ENCODE measurements at regions not wholly inside any gene's neighbourhood (a gene's known extent, or its start where the extent isn't known, plus 50 kb on each side); places are given as distances from the start of the nearest gene placed in this dataset.
A peak's percentile ranks its signal among the peaks of the same experiment; 100 is the strongest.

- Histone ChIP-seq H3K27me3 (ENCODE audit: control insufficient read depth in 3 of 3, insufficient read depth in 3 of 3, low read length in 3 of 3) (peaks cover 0 to 8% (median 0%) of the 10 kb centered on the region in 3 donors), H3K36me3 (ENCODE audit: control insufficient read depth in 3 of 3, insufficient read depth in 3 of 3, low read length in 3 of 3) (no peaks in the 10 kb centered on the region), H3K9me3 (ENCODE audit: control insufficient read depth in 3 of 3, low read length in 3 of 3) (no peaks in the 10 kb centered on the region), H3K4me1 (ENCODE audit: control insufficient read depth in 3 of 3, insufficient read depth in 3 of 3, low read length in 3 of 3) (peaks cover 6 to 8% (median 7%) of the 10 kb centered on the region in 3 donors), H3K27ac (ENCODE audit: low read depth, low read length) (no peak overlapping the region), H3K4me3 (ENCODE audit: low read length in 3 of 3) (no peak overlapping the region), H3K9ac (ENCODE audit: low read depth in 1 of 3, low read length in 3 of 3) (no peak overlapping the region)
Observed at GRCh38 chr6:167695831-167696230, 130.9 kb upstream of the AFDN start.

GRCh38 chr6:167696296-167696695 lies 130.4 kb upstream of the AFDN start:
- Histone ChIP-seq H3K9me3 (ENCODE audit: control insufficient read depth in 3 of 3, low read length in 3 of 3) (no peaks in the 10 kb centered on the region), H3K27me3 (ENCODE audit: control insufficient read depth in 3 of 3, insufficient read depth in 3 of 3, low read length in 3 of 3) (peaks cover 0 to 8% (median 0%) of the 10 kb centered on the region in 3 donors), H3K4me1 (ENCODE audit: control insufficient read depth in 3 of 3, insufficient read depth in 3 of 3, low read length in 3 of 3) (peaks cover 6 to 8% (median 7%) of the 10 kb centered on the region in 3 donors), H3K27ac (ENCODE audit: low read depth, low read length) (no peak overlapping the region), H3K4me3 (ENCODE audit: low read length in 3 of 3) (no peak overlapping the region), H3K9ac (ENCODE audit: low read depth in 1 of 3, low read length in 3 of 3) (no peak overlapping the region), H3K36me3 (ENCODE audit: control insufficient read depth in 3 of 3, insufficient read depth in 3 of 3, low read length in 3 of 3) (no peaks in the 10 kb centered on the region)

- no peaks in the 10 kb centered on the region for H3K9me3 ChIP-seq (ENCODE audit: control insufficient read depth in 3 of 3, low read length in 3 of 3)
- H3K27me3 ChIP-seq (ENCODE audit: control insufficient read depth in 3 of 3, insufficient read depth in 3 of 3, low read length in 3 of 3), result peaks cover 0 to 8% (median 0%) of the 10 kb centered on the region in 3 donors
- no peak overlapping the region for H3K4me3 ChIP-seq (ENCODE audit: low read length in 3 of 3)
- no peaks in the 10 kb centered on the region for H3K36me3 ChIP-seq (ENCODE audit: control insufficient read depth in 3 of 3, insufficient read depth in 3 of 3, low read length in 3 of 3)
- H3K27ac ChIP-seq (ENCODE audit: low read depth, low read length), result no peak overlapping the region
- peaks cover 6 to 8% (median 7%) of the 10 kb centered on the region in 3 donors for H3K4me1 ChIP-seq (ENCODE audit: control insufficient read depth in 3 of 3, insufficient read depth in 3 of 3, low read length in 3 of 3)
- no peak overlapping the region for H3K9ac ChIP-seq (ENCODE audit: low read depth in 1 of 3, low read length in 3 of 3)
Observed at GRCh38 chr6:167697316-167697715, 129.4 kb upstream of the AFDN start.

GRCh38 chr6:167698540-167698939 lies 128.2 kb upstream of the AFDN start:
- H3K9me3 ChIP-seq (ENCODE audit: control insufficient read depth in 3 of 3, low read length in 3 of 3), result no peaks in the 10 kb centered on the region
- H3K9ac ChIP-seq (ENCODE audit: low read depth in 1 of 3, low read length in 3 of 3), result no peak overlapping the region
- no peak overlapping the region for H3K4me3 ChIP-seq (ENCODE audit: low read length in 3 of 3)
- no peaks in the 10 kb centered on the region for H3K36me3 ChIP-seq (ENCODE audit: control insufficient read depth in 3 of 3, insufficient read depth in 3 of 3, low read length in 3 of 3)
- H3K4me1 ChIP-seq (ENCODE audit: control insufficient read depth in 3 of 3, insufficient read depth in 3 of 3, low read length in 3 of 3), result peaks cover 6 to 8% (median 7%) of the 10 kb centered on the region in 3 donors
- H3K27me3 ChIP-seq (ENCODE audit: control insufficient read depth in 3 of 3, insufficient read depth in 3 of 3, low read length in 3 of 3), result peaks cover 0 to 8% (median 0%) of the 10 kb centered on the region in 3 donors
- H3K27ac ChIP-seq (ENCODE audit: low read depth, low read length), result no peak overlapping the region

GRCh38 chr6:167699141-167699931 lies 127.4 kb upstream of the AFDN start:
- Histone ChIP-seq H3K4me3 (ENCODE audit: low read length in 3 of 3) (peak overlapping the region in 1 of 3 donors; percentile 41), H3K36me3 (ENCODE audit: control insufficient read depth in 3 of 3, insufficient read depth in 3 of 3, low read length in 3 of 3) (no peaks in the 10 kb centered on the region)

GRCh38 chr6:167700199-167700598 lies 126.5 kb upstream of the AFDN start:
- peaks cover 0 to 8% (median 0%) of the 10 kb centered on the region in 3 donors for H3K27me3 ChIP-seq (ENCODE audit: control insufficient read depth in 3 of 3, insufficient read depth in 3 of 3, low read length in 3 of 3)
- peak overlapping the region in 1 of 3 donors; percentile 5 for H3K9ac ChIP-seq (ENCODE audit: low read depth in 1 of 3, low read length in 3 of 3)
- H3K36me3 ChIP-seq (ENCODE audit: control insufficient read depth in 3 of 3, insufficient read depth in 3 of 3, low read length in 3 of 3), result no peaks in the 10 kb centered on the region
- peaks cover 6 to 8% (median 7%) of the 10 kb centered on the region in 3 donors for H3K4me1 ChIP-seq (ENCODE audit: control insufficient read depth in 3 of 3, insufficient read depth in 3 of 3, low read length in 3 of 3)
- no peak overlapping the region for H3K4me3 ChIP-seq (ENCODE audit: low read length in 3 of 3)
- H3K27ac ChIP-seq (ENCODE audit: low read depth, low read length), result peak overlapping the region; percentile 31
- H3K9me3 ChIP-seq (ENCODE audit: control insufficient read depth in 3 of 3, low read length in 3 of 3), result no peaks in the 10 kb centered on the region

More at GRCh38 chr6:167699141-167699931, 127.4 kb upstream of the AFDN start:
- H3K9ac ChIP-seq (ENCODE audit: low read depth in 1 of 3, low read length in 3 of 3), result peak overlapping the region in 2 of 3 donors; percentile 33 to 43
- peaks cover 0 to 8% (median 0%) of the 10 kb centered on the region in 3 donors for H3K27me3 ChIP-seq (ENCODE audit: control insufficient read depth in 3 of 3, insufficient read depth in 3 of 3, low read length in 3 of 3)
- no peaks in the 10 kb centered on the region for H3K9me3 ChIP-seq (ENCODE audit: control insufficient read depth in 3 of 3, low read length in 3 of 3)
- peak overlapping the region; percentile 31 for H3K27ac ChIP-seq (ENCODE audit: low read depth, low read length)
- H3K4me1 ChIP-seq (ENCODE audit: control insufficient read depth in 3 of 3, insufficient read depth in 3 of 3, low read length in 3 of 3), result peaks cover 6 to 8% (median 7%) of the 10 kb centered on the region in 3 donors

- Histone ChIP-seq H3K4me1 (ENCODE audit: control insufficient read depth in 3 of 3, insufficient read depth in 3 of 3, low read length in 3 of 3) (peaks cover 6 to 8% (median 7%) of the 10 kb centered on the region in 3 donors), H3K27me3 (ENCODE audit: control insufficient read depth in 3 of 3, insufficient read depth in 3 of 3, low read length in 3 of 3) (peaks cover 0 to 8% (median 0%) of the 10 kb centered on the region in 3 donors), H3K9ac (ENCODE audit: low read depth in 1 of 3, low read length in 3 of 3) (no peak overlapping the region), H3K27ac (ENCODE audit: low read depth, low read length) (no peak overlapping the region), H3K9me3 (ENCODE audit: control insufficient read depth in 3 of 3, low read length in 3 of 3) (no peaks in the 10 kb centered on the region), H3K4me3 (ENCODE audit: low read length in 3 of 3) (no peak overlapping the region), H3K36me3 (ENCODE audit: control insufficient read depth in 3 of 3, insufficient read depth in 3 of 3, low read length in 3 of 3) (no peaks in the 10 kb centered on the region)
Observed at GRCh38 chr6:167701010-167701409, 125.7 kb upstream of the AFDN start.

- Histone ChIP-seq H3K4me3 (ENCODE audit: low read length in 3 of 3) (no peak overlapping the region), H3K9ac (ENCODE audit: low read depth in 1 of 3, low read length in 3 of 3) (no peak overlapping the region)
Observed at GRCh38 chr6:167702241-167702827, 124.4 kb upstream of the AFDN start.

GRCh38 chr6:167703347-167703746 lies 123.4 kb upstream of the AFDN start:
- Histone ChIP-seq H3K4me1 (ENCODE audit: control insufficient read depth in 3 of 3, insufficient read depth in 3 of 3, low read length in 3 of 3) (peaks cover 6 to 8% (median 7%) of the 10 kb centered on the region in 3 donors), H3K36me3 (ENCODE audit: control insufficient read depth in 3 of 3, insufficient read depth in 3 of 3, low read length in 3 of 3) (no peaks in the 10 kb centered on the region), H3K9me3 (ENCODE audit: control insufficient read depth in 3 of 3, low read length in 3 of 3) (no peaks in the 10 kb centered on the region), H3K4me3 (ENCODE audit: low read length in 3 of 3) (no peak overlapping the region), H3K27me3 (ENCODE audit: control insufficient read depth in 3 of 3, insufficient read depth in 3 of 3, low read length in 3 of 3) (peaks cover 0 to 8% (median 0%) of the 10 kb centered on the region in 3 donors), H3K27ac (ENCODE audit: low read depth, low read length) (no peak overlapping the region), H3K9ac (ENCODE audit: low read depth in 1 of 3, low read length in 3 of 3) (no peak overlapping the region)

More at GRCh38 chr6:167702241-167702827, 124.4 kb upstream of the AFDN start:
- H3K36me3 ChIP-seq (ENCODE audit: control insufficient read depth in 3 of 3, insufficient read depth in 3 of 3, low read length in 3 of 3), result no peaks in the 10 kb centered on the region
- no peak overlapping the region for H3K27ac ChIP-seq (ENCODE audit: low read depth, low read length)
- peaks cover 6 to 8% (median 7%) of the 10 kb centered on the region in 3 donors for H3K4me1 ChIP-seq (ENCODE audit: control insufficient read depth in 3 of 3, insufficient read depth in 3 of 3, low read length in 3 of 3)
- H3K9me3 ChIP-seq (ENCODE audit: control insufficient read depth in 3 of 3, low read length in 3 of 3), result no peaks in the 10 kb centered on the region
- H3K27me3 ChIP-seq (ENCODE audit: control insufficient read depth in 3 of 3, insufficient read depth in 3 of 3, low read length in 3 of 3), result peaks cover 0 to 8% (median 0%) of the 10 kb centered on the region in 3 donors

- Histone ChIP-seq H3K36me3 (ENCODE audit: control insufficient read depth in 3 of 3, insufficient read depth in 3 of 3, low read length in 3 of 3) (no peaks in the 10 kb centered on the region), H3K9me3 (ENCODE audit: control insufficient read depth in 3 of 3, low read length in 3 of 3) (no peaks in the 10 kb centered on the region), H3K4me3 (ENCODE audit: low read length in 3 of 3) (no peak overlapping the region), H3K27me3 (ENCODE audit: control insufficient read depth in 3 of 3, insufficient read depth in 3 of 3, low read length in 3 of 3) (peaks cover 0 to 8% (median 0%) of the 10 kb centered on the region in 3 donors), H3K9ac (ENCODE audit: low read depth in 1 of 3, low read length in 3 of 3) (no peak overlapping the region), H3K4me1 (ENCODE audit: control insufficient read depth in 3 of 3, insufficient read depth in 3 of 3, low read length in 3 of 3) (peaks cover 6 to 8% (median 7%) of the 10 kb centered on the region in 3 donors), H3K27ac (ENCODE audit: low read depth, low read length) (no peak overlapping the region)
Observed at GRCh38 chr6:167703781-167704180, 122.9 kb upstream of the AFDN start.

All from skeletal muscle tissue (tissue), 3 donors.